HK-2 (cell line): ENCODE measurements at regions not wholly inside any gene's neighbourhood (a gene's known extent, or its start where the extent isn't known, plus 50 kb on each side); places are given as distances from the start of the nearest gene placed in this dataset.
"Not testable (repeated sequence)": the region's sequence is repeated elsewhere in the genome, so short reads cannot be mapped to it uniquely, and the experiment has no call there.

ENCODE experiments used
- DNase-seq: peaks from one replicate; pipeline ENCODE4 v3.0.0-alpha.2; 2018; ENCODE audit not compliant: unreplicated experiment

DNA sequence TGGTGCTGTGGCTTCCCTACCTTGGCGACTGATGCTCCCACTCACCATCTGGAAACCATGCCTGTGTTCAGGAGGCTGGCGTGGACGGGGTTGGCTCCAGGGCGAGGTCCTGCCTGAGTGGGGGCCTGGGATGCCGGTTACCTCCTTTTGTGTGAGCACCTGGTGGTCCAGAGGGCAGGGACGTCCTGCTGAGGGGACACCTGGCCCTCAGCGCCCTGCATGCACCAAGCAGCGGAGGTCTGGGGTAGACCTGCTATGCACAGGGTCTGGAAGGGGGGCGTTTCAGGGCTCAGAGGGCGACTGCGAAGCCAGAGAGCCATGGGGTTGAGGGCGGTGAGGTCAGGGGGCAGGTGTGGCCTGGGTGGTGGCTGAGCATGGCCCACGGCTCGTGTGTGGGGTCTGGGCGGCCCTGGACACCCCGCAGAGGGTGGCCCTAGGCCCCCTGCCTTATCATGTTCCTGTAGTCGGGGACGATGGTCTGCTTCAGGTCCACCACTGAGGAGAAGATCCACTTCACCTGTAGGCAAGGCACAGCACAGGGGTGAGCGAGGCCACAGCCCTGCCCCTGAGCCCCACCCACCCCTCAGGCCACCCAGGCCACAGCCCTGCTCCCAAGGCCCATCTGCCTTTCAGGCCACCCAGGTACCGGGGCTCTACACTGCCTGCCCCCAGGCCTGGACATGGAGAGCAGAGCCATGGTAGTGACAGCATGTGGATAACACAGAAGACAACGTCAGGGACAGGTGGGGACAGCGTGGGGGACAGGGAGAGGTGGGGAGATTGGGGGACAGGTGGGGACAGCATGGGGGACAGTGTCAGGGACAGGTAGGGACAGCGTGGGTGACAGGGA is 95.3 kb downstream of the TMEM121 start:
- DNase-seq = not testable (repeated sequence)

DNA sequence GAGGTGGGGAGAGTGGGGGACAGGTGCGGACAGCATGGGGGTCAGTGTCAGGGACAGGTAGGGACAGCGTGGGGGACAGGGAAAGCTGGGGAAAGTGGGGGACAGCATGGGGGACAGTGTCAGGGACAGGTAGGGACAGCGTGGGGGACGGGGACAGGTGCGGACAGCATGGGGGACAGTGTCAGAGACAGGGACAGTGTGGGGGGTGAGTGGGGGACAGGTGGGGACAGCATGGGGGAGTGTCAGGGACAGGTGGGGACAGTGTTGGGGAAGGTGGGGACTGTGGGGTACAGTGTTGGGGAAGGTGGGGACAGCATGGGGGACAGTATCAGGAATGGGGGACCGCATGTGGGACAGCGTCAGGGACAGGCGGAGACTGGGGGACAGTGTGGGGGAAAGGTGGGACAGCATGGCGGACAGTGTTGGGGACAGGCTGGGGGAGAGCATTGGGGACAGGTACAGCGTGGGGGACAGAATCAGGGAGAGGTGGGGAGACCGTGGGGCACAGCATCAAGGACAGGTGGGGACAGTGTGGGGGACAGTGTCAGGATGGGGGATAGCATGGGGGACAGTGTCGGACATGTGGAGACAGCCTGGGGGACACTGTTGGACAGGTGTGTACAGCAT is 96.1 kb downstream of the TMEM121 start:
- no peak for DNase-seq

DNA sequence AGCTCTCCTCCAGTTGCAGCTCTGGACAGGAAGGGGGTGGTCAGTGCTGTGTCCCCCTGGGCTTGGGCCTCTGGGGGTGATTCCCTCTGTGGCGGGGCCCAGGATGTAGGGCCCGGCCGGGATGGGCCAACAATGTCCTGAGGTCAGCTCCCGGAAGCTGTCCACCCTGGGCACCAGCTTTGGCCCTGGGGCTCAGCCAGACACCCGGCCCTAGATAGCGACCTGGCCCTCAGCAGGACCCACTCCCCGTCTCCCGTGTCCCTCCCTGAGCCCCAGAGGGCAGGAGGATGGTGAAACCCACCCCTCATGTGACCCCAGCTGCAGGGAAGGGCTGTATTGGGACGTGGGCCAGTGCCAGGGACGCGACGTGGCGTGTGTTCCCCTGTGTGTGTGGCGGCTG is 96.8 kb downstream of the TMEM121 start:
- not testable (repeated sequence) for DNase-seq

DNA sequence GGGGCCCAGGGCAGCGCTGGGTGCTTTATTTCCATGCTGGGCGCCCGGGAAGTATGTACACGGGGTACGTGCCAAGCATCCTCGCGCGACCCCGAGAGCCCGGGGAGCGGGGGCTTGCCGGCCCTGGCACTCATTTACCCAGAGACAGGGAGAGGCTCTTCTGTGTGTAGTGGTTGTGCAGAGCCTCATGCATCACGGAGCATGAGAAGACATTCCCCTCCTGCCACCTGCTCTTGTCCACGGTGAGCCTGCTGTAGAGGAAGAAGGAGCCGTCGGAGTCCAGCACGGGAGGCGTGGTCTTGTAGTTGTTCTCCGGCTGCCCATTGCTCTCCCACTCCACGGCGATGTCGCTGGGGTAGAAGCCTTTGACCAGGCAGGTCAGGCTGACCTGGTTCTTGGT is 98.0 kb downstream of the TMEM121 start:
- not testable (repeated sequence) for DNase-seq

DNA sequence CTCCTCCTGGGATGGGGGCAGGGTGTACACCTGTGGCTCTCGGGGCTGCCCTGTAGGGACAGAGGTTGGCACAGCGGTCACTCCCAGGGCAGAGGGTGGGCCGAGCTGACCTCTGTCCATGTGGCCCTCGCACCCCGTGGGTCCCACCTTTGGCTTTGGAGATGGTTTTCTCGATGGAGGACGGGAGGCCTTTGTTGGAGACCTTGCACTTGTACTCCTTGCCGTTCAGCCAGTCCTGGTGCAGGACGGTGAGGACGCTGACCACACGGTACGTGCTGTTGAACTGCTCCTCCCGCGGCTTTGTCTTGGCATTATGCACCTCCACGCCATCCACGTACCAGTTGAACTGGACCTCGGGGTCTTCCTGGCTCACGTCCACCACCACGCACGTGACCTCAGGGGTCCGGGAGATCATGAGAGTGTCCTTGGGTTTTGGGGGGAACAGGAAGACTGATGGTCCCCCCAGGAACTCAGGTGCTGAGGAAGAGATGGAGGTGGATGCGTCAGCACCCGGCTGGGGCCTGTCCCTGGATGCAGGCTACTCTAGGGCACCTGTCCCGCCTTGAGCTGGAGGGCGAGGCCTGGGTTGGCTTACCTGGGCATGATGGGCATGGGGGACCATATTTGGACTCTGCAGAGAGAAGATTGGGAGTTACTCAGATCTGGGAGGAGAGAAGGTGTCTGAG is 98.5 kb downstream of the TMEM121 start:
- DNase-seq = not testable (repeated sequence)

DNA sequence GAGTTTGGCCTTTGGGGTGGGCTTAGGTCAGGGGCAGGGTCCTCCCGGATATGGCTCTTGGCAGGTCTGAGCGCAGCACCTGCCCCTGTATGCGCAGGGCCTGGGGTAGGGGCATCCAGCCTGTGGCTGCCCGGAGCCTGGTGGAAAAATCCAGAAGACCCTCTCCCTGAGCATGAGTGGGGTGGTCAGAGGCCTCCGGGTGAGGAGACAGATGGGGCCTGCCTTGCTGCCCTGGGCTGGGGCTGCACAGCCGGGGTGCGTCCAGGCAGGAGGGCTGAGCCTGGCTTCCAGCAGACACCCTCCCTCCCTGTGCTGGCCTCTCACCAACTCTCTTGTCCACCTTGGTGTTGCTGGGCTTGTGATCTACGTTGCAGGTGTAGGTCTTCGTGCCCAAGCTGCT is 99.1 kb downstream of the TMEM121 start:
- DNase-seq = not testable (repeated sequence)

DNA sequence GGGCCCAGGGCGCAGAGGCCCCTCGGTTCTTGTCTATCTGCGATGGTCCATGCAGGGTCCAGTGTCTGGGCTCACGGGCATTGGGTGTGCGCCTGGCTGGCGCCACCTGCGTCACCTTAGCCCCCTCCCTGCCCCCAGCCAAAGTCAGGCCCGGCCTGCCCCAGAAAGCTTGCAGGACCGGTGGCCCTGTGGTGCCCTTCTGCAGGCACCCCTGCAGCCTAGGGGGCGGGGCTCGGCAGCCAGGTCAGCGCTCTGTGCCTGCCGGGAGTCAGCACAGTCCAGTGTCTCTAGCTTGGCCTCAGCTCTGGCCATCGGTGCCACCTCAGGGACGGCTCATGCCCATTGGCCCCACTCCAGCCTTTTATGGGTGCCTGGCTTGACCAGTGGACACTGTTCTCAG is 99.7 kb downstream of the TMEM121 start:
- not testable (repeated sequence) for DNase-seq

DNA sequence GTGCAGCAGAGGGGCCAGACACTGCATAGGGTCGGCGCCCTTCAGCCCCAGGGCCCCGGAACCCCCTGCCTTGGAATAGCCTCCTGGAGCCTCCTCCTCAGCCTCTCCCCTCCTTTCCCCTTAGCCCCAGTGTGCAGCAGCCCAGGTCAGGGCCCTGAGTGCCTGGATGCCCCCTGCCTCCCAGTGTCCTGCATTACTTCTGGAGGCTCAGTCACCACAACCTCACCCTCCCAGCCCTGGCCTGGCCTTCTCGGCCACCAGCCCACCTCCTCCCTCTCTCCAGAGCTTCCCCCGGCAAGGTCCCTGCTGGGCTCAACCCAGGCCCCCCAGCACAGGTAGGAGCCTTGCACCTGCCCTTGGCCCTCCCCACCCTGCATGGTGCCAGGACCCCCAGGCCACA is 100.3 kb downstream of the TMEM121 start:
- DNase-seq = not testable (repeated sequence)

DNA sequence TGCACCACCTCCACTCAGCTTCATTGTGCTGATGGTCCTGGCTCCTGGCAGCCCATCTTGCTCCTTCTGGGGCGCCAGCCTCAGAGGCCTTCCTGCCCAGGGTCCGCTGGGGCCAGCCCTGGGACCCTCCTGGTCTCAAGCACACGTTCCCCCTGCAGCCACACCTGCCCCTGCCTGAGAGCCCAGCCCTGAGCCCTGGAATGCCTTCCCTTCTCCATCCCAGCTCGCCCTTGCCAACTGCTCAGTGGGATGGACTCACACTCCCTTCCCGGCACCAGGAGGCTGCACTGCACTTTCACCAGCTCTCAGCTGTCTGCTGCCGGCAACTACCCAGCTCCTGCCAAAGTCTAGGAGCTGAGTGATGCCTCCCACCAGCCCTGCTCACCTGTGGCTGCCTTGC is 100.9 kb downstream of the TMEM121 start:
- not testable (repeated sequence) for DNase-seq

DNA sequence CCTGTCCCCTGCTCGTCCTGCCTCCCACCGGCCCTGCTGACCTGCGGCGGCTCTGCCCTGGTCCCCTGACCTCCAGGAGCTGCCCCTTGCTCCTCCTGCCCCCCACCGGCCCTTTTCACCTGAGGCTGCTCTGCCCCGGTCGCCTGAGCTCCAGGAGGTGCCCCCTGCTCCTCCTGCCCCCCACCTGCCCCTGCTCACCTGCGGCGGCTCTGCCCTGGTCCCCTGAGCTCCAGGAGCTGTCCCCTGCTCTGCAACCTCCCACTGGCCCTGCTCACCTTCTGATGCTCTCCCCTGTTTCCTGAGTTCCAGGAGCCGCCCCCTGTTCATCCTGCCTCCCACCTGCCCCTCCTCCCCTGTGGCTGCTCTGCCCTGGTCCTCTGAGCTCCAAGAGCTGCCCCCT is 101.3 kb downstream of the TMEM121 start:
- no peak for DNase-seq

DNA sequence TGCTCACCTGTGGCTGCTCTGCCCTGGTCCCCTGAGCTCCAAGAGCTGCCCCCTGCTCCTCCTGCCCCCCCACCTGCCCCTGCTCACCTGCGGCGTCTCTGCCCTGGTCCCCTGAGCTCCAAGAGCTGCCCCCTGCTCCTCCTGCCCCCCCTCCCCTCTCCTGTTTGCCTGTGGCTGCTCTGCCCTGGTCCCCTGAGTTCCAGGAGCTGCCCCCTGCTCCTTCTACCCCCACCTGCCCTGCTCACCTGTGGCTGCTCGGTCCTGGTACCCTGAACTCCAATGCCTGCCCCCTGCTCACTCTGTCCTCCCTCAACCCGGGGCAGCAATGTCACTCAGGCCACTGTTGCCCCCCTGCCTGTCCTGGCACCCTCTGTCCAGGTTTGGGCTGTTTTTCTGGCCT is 101.7 kb downstream of the TMEM121 start:
- not testable (repeated sequence) for DNase-seq

DNA sequence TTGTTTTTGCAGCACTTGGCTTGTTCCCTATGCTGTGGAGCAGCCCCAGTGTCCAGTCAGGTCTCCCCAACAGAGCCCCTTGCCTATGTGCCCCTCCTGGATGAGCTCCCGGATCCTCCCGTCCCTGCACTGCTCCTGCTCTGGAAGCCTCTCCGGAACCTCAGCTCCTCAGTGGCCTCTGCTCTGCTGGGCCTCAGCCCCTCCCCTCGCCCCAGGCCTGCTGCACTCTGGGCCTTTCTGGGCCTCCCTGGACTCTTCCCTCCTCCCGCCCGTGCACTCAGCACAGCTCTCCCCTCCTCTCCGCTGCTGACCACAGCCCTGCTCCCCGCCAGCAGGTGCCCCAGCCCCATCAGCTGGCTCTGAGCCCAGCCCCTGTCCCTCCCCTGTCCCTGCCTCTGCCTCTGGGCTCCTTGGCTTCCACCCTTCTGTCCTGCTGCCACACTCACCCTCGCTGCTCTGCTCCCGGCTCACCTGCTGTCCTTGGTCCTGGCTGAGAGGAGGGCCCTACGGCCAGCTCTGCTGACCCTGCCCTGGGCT is 102.2 kb downstream of the TMEM121 start:
- DNase-seq = not testable (repeated sequence)

DNA sequence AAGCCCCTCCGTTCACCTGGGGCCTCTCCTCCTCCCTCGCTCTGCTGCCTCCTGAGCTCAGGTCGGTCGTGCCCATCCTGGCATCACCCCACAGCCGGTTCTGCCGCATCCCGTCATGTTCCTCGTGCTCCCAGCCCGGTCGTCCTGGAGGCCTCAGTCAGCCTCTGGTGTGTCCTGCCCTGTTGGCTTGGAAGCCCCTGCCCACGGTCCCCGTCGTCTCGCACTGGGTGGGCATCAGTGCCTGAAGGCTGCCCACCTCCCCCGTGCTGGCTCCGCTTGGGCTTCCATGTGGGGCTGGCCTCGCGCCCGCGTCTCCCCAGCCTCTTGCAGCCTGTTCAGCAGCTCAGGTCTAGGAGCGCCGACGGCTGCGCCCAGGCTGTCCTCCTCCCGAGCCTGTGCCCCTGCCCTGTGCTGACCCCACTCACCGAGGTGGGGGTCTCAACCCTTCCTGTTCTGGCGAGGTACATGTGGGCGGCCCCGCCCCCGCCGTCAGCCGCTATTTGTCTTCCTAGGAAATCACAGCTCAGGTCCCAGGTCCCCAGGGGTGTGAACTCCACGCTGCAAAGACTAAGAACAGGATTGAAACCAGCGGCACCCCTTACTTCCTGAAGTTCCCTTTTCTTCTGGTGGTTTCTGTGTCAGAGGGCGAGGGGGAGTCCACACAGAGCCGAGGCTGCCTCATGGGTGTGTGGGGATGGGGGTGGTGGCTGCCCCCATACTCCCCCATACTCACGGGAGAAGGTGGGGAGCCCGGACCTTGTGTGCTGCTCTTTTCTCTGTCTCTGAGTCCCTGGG is 102.9 kb downstream of the TMEM121 start:
- not testable (repeated sequence) for DNase-seq

DNA sequence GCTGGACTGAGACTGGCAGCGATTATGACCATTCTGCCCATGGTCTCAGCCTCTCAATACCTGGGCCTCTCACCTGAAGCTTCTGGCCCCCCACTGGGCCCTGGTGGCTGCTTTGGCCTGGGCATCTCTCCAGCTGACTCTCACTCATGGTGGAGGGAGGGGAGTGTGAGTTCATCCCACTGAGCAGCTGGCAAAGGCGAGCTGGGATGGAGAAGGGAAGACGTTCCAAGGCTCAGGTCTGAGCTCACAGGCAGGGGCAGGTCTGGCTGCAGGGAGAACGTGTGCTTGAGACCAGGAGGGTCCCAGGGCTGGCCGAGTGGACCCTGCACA is 103.5 kb downstream of the TMEM121 start:
- DNase-seq = no peak

DNA sequence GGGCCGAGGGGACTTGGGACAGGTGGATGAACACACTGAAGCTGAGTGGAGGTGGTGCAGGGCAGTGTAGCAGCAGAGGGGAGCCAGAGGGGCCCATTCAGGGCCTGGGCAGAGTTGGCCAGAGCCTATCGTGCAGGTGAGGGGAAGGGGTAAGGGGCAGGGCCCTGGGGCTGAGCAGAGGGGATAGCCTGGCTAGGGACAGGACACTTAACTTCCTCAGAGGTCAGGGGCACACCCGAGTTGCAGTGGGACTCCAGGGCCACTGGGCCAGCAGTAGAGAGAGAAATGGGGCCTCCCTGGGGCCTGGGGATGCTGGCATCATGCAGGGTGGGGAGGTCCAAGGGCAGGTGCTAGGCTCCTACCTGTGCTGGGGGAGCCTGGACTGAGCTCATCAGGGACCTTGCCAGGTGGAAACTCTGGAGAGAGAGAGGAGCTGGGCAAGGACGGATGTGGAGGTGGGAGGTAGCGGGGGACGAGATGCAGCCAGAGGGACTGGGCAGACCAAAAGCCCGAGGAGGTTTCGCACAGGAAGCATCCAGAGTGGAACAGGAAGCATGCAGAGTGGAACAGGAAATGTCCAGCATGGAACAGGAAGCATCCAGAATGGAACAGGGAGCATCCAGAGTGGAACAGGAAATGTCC is 104.0 kb downstream of the TMEM121 start:
- DNase-seq = not testable (repeated sequence)

DNA sequence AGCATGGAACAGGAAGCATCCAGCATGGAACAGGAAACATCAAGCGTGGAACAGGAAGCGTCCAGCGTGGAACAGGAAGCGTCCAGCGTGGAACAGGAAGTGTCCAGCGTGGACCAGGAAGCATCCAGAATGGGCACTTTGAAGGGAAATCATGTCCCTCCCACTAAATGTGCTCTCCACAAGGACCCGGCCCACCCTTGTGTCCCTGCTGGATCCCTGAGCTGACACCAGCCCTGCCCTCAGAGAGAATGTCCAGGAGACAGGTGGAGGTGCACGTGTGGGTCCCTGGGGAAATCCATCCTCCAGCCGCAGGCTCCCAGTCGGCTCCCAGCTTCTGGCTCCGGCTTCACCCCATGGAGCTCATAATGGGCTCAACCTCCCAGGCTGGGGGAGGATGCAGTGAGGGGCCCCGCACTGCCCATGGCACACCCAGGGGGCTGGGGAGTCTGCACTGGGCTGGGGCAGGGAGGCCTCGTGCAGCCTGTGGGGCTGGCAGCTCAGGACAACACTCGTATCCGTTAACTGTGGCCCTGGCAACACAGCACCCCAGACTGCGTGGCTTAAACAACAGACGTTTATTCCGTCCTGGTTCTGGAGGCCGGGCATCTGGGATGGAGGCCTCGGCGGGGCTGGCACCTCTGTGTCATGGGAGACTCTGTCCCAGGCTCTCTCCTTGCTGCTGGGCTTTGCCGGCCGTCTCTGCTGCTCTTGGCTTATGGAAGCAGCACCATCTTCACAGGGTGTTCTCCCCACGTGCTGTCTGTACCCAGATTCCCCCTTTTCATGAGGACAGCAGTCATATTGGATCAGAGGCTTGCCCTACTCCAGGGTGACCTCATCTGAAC is 104.8 kb downstream of the TMEM121 start:
- not testable (repeated sequence) for DNase-seq

DNA sequence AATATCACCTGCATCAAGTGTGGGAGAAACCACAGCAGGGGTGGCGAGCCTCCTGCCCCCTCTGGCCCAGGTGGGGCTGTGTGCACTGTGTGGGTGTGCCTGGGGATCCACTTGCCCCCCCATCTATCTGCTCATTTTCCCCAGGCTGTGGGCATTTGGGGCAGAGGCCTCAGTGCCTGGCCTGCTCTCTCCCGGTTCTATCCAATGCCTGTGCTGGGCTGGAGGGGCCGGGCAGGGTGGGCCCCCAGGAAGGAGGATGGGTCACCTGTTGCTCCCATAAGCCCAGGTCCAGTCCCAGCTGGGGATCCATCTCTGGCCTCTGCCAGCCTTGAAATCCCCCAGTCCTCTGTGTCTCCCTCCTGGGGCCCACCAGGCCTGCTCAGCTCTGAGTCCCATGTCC is 105.6 kb downstream of the TMEM121 start:
- DNase-seq = no peak

DNA sequence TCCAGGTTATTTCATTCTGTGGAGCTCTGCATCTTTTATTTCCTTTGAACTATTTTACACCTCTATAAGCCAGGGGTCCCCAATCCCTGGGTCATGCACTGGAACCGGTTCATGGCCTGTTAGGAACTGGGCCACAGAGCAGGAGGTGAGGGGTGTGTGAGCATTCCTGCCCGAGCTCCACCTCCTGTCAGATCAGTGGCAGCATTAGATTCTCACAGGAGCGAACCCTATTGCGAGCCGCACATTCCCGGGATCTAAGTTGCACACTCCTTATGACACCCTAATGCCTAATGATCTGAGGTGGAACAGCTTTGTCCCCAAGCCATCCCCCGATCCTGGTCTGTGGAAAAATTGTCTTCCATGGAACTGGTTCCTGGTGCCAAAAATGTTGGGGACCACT is 107.2 kb downstream of the TMEM121 start:
- not testable (repeated sequence) for DNase-seq

DNA sequence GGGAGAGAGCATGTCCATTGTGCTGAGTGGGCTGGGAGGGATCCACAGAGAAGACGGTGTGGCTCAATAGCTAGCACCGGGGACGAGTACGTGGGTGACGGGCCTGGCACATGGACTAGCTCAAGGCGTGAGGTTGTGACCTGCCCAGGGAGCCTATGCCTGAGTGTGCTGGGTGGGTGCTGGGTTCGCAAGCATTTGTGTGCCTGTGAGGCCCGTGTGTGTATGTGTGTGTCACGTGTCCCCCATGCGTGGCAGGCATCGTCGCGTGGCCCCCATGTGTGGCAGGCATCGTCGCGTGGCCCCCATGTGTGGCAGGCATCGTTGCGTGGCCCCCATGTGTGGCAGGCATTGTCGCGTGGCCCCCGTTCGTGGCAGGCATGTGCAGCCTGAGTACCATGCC is 109.2 kb downstream of the TMEM121 start:
- no peak for DNase-seq

DNA sequence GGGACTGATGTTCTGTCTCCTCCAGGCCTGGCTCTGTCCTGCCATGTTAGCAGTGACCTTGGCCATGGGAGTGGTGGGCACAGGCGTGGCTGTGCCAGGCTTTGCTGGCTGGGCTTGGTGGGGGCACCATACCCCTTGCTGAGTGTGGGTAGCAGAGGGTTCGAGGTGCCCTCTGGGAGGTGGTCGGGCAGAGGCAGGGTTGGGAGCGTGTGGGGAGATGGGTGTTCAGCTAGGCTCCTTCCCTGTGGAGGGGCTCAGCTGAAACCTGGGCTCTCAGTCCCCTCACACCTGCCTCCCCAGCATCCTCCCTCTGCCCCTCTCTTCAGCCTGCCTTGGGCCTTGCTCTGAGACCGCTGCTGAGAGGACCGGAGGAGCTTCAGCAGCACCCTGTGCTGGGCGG is 109.6 kb downstream of the TMEM121 start:
- DNase-seq = not testable (repeated sequence)
